ENCODE measurements at regions not wholly inside any gene's neighbourhood (a gene's known extent, or its start where the extent isn't known, plus 50 kb on each side); places are given as distances from the start of the nearest gene placed in this dataset.
A peak's percentile ranks its signal among the peaks of the same experiment; 100 is the strongest.
"Not testable (repeated sequence)": the region's sequence is repeated elsewhere in the genome, so short reads cannot be mapped to it uniquely, and the experiment has no call there.

DNA sequence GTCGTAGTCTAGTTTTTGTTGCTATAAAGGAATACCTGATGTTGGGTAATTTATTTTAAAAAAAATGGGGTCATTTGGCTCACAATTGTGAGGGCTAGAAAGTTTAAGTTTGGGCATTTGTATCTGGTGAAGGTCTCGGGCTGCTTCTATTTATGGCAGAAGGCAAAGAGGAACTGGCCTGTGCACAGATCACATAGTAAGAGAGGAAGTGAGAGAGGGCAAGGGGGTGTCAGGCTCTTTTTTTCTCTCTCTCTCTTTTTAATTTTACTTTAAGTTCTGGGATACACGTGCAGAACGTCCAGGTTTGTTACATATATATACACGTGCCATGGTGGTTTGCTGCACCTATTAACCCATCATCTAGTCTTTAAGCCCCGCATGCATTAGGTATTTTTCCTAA lies 453.3 kb downstream of the DIRAS2 start:
- Histone ChIP-seq H3K4me1 (ENCODE audit: insufficient read depth, insufficient read length) (no peaks in the 10 kb centered on the region), H3K9ac (ENCODE audit: insufficient read length, low read depth) (no peak overlapping the region), H3K27me3 (ENCODE audit: insufficient read depth, insufficient read length) (no peaks in the 10 kb centered on the region), H3K4me3 (ENCODE audit: insufficient read length, low read depth) (no peak overlapping the region), H3K36me3 (ENCODE audit: insufficient read depth, insufficient read length, low read length) (no peaks in the 10 kb centered on the region), H3K9me3 (ENCODE audit: insufficient read depth, low read length) (peaks cover 3% of the 10 kb centered on the region; the same call in 1 of the 2 replicates)
- DNase-seq (ENCODE audit: low read depth, low spot score) = no peak
- TF ChIP-seq ZNF274 (IDR thresholded peaks at IDR 0.05; ENCODE audit: low read depth, low read length) (no peak), SUZ12 (IDR thresholded peaks at IDR 0.05; ENCODE audit: extremely low read depth, insufficient read depth, insufficient read length) (no peak), YY1 (IDR thresholded peaks at IDR 0.05; ENCODE audit: insufficient read depth, insufficient read length) (no peak)

DNA sequence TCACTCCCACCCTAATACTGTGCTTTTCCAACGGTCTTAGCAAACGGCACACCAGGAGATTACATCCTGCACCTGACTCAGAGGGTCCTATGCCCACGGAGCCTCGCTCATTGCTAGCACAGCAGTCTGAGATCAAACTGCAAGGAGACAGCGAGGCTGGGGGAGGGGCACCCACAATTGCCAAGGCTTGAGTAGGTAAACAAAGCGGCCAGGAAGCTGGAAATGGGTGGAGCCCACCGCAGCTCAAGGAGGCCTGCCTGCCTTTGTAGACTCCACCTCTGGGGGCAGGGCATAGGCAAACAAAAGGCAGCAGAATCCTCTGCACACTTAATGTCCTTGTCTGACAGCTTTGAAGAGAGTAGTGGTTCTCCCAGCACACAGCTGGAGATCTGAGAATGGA lies 450.2 kb downstream of the DIRAS2 start:
- not testable (repeated sequence) for H3K4me1 ChIP-seq (ENCODE audit: insufficient read depth, insufficient read length); H3K9ac ChIP-seq (ENCODE audit: insufficient read length, low read depth); H3K4me3 ChIP-seq (ENCODE audit: insufficient read length, low read depth); H3K9me3 ChIP-seq (ENCODE audit: insufficient read depth, low read length); H3K36me3 ChIP-seq (ENCODE audit: insufficient read depth, insufficient read length, low read length); H3K27me3 ChIP-seq (ENCODE audit: insufficient read depth, insufficient read length)
- peak; percentile 33 for DNase-seq (ENCODE audit: low read depth, low spot score)

GRCh38 chr9:90198956-90199355 lies 443.7 kb downstream of the DIRAS2 start:
- H3K27me3 ChIP-seq (ENCODE audit: insufficient read depth, insufficient read length) = no peaks in the 10 kb centered on the region

DNA sequence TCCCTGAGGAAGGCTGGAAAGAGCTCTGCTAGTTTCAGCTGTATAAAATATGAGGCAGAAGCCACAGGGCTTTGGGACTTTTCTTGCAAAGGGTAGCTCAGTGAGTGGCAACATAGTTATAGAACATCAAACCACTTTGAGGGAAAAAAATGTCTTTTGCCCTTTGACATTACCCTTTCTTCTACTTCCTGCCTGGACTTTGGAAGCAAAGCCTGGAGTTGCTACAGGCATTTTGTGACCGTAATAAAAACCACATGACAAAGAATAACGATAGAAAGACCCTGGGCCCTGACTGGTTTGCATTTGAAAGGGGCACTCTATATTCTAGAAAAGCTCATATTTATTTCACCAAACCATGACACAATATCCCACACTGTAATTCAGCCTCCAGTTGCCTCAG lies 440.9 kb downstream of the DIRAS2 start:
- Histone ChIP-seq H3K27me3 (ENCODE audit: insufficient read depth, insufficient read length) (no peaks in the 10 kb centered on the region), H3K9ac (ENCODE audit: insufficient read length, low read depth) (no peak overlapping the region), H3K9me3 (ENCODE audit: insufficient read depth, low read length) (no peaks in the 10 kb centered on the region), H3K4me3 (ENCODE audit: insufficient read length, low read depth) (no peak overlapping the region), H3K36me3 (ENCODE audit: insufficient read depth, insufficient read length, low read length) (no peaks in the 10 kb centered on the region), H3K4me1 (ENCODE audit: insufficient read depth, insufficient read length) (no peaks in the 10 kb centered on the region)
- TF ChIP-seq SUZ12 (IDR thresholded peaks at IDR 0.05; ENCODE audit: extremely low read depth, insufficient read depth, insufficient read length) (no peak), YY1 (IDR thresholded peaks at IDR 0.05; ENCODE audit: insufficient read depth, insufficient read length) (no peak), ZNF274 (IDR thresholded peaks at IDR 0.05; ENCODE audit: low read depth, low read length) (no peak)
- no peak for DNase-seq (ENCODE audit: low read depth, low spot score)

More at GRCh38 chr9:90198956-90199355, 443.7 kb downstream of the DIRAS2 start:
- TF ChIP-seq YY1 (IDR thresholded peaks at IDR 0.05; ENCODE audit: insufficient read depth, insufficient read length) = no peak
- no peak for TF ChIP-seq SUZ12 (IDR thresholded peaks at IDR 0.05; ENCODE audit: extremely low read depth, insufficient read depth, insufficient read length)
- no peak for TF ChIP-seq ZNF274 (IDR thresholded peaks at IDR 0.05; ENCODE audit: low read depth, low read length)
- Histone ChIP-seq H3K4me1 (ENCODE audit: insufficient read depth, insufficient read length) (no peaks in the 10 kb centered on the region), H3K36me3 (ENCODE audit: insufficient read depth, insufficient read length, low read length) (no peaks in the 10 kb centered on the region), H3K9ac (ENCODE audit: insufficient read length, low read depth) (no peak overlapping the region), H3K4me3 (ENCODE audit: insufficient read length, low read depth) (no peak overlapping the region), H3K9me3 (ENCODE audit: insufficient read depth, low read length) (no peaks in the 10 kb centered on the region)
- no peak for DNase-seq (ENCODE audit: low read depth, low spot score)

GRCh38 chr9:90204128-90204831 lies 438.3 kb downstream of the DIRAS2 start:
- TF ChIP-seq YY1 (IDR thresholded peaks at IDR 0.05; ENCODE audit: insufficient read depth, insufficient read length) (no peak), SUZ12 (IDR thresholded peaks at IDR 0.05; ENCODE audit: extremely low read depth, insufficient read depth, insufficient read length) (no peak), ZNF274 (IDR thresholded peaks at IDR 0.05; ENCODE audit: low read depth, low read length) (no peak)
- no peaks in the 10 kb centered on the region for H3K27me3 ChIP-seq (ENCODE audit: insufficient read depth, insufficient read length)

GRCh38 chr9:90213045-90213444 lies 429.6 kb downstream of the DIRAS2 start:
- DNase-seq (ENCODE audit: low read depth, low spot score); H3K9me3 ChIP-seq (ENCODE audit: insufficient read depth, low read length); H3K4me3 ChIP-seq (ENCODE audit: insufficient read length, low read depth): not testable (repeated sequence)

More at GRCh38 chr9:90204128-90204831, 438.3 kb downstream of the DIRAS2 start:
- Histone ChIP-seq H3K9ac (ENCODE audit: insufficient read length, low read depth) (no peak overlapping the region), H3K36me3 (ENCODE audit: insufficient read depth, insufficient read length, low read length) (no peaks in the 10 kb centered on the region), H3K4me1 (ENCODE audit: insufficient read depth, insufficient read length) (no peaks in the 10 kb centered on the region), H3K9me3 (ENCODE audit: insufficient read depth, low read length) (no peaks in the 10 kb centered on the region), H3K4me3 (ENCODE audit: insufficient read length, low read depth) (no peak overlapping the region)
- DNase-seq (ENCODE audit: low read depth, low spot score) = no peak

GRCh38 chr9:90219548-90220118 lies 423.0 kb downstream of the DIRAS2 start:
- H3K4me1 ChIP-seq (ENCODE audit: insufficient read depth, insufficient read length) = no peaks in the 10 kb centered on the region
- no peaks in the 10 kb centered on the region for H3K36me3 ChIP-seq (ENCODE audit: insufficient read depth, insufficient read length, low read length)
- H3K27me3 ChIP-seq (ENCODE audit: insufficient read depth, insufficient read length) = no peaks in the 10 kb centered on the region
- no peak for TF ChIP-seq YY1 (IDR thresholded peaks at IDR 0.05; ENCODE audit: insufficient read depth, insufficient read length)
- no peak for TF ChIP-seq SUZ12 (IDR thresholded peaks at IDR 0.05; ENCODE audit: extremely low read depth, insufficient read depth, insufficient read length)
- H3K4me3 ChIP-seq (ENCODE audit: insufficient read length, low read depth) = peak overlapping the region; percentile 13
- H3K9ac ChIP-seq (ENCODE audit: insufficient read length, low read depth) = peak overlapping the region; percentile 17
- peak; percentile 15 for DNase-seq (ENCODE audit: low read depth, low spot score)
- no peaks in the 10 kb centered on the region for H3K9me3 ChIP-seq (ENCODE audit: insufficient read depth, low read length)

More at GRCh38 chr9:90213045-90213444, 429.6 kb downstream of the DIRAS2 start:
- H3K27me3 ChIP-seq (ENCODE audit: insufficient read depth, insufficient read length); H3K4me1 ChIP-seq (ENCODE audit: insufficient read depth, insufficient read length); H3K36me3 ChIP-seq (ENCODE audit: insufficient read depth, insufficient read length, low read length); H3K9ac ChIP-seq (ENCODE audit: insufficient read length, low read depth): not testable (repeated sequence)

DNA sequence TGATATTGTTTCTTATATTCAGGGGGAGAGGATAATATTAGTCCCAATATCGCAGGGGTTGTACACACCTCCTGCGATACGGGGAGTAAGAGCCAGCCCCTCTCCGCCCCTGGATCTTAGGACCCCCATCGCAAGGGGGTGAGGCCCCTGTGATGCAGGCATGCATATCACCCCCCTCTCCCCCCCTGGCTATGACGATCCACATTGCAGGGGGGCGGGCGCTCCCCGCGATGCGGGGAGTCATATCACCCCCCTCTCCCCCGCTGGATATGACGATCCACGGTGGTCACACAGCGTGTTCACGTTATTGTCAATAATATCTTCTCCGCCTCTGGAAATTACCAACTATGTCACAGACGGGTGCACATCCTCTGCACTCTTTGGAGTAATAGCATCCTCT lies 420.7 kb downstream of the DIRAS2 start:
- H3K36me3 ChIP-seq (ENCODE audit: insufficient read depth, insufficient read length, low read length); H3K9ac ChIP-seq (ENCODE audit: insufficient read length, low read depth); H3K4me3 ChIP-seq (ENCODE audit: insufficient read length, low read depth); H3K4me1 ChIP-seq (ENCODE audit: insufficient read depth, insufficient read length); H3K9me3 ChIP-seq (ENCODE audit: insufficient read depth, low read length); H3K27me3 ChIP-seq (ENCODE audit: insufficient read depth, insufficient read length); DNase-seq (ENCODE audit: low read depth, low spot score): not testable (repeated sequence)

GRCh38 chr9:90226839-90227338 lies 415.7 kb downstream of the DIRAS2 start:
- H3K4me1 ChIP-seq (ENCODE audit: insufficient read depth, insufficient read length); H3K4me3 ChIP-seq (ENCODE audit: insufficient read length, low read depth); H3K9me3 ChIP-seq (ENCODE audit: insufficient read depth, low read length); H3K9ac ChIP-seq (ENCODE audit: insufficient read length, low read depth); H3K36me3 ChIP-seq (ENCODE audit: insufficient read depth, insufficient read length, low read length); H3K27me3 ChIP-seq (ENCODE audit: insufficient read depth, insufficient read length): not testable (repeated sequence)
- peak; percentile 16 for DNase-seq (ENCODE audit: low read depth, low spot score)

- H3K27me3 ChIP-seq (ENCODE audit: insufficient read depth, insufficient read length); H3K9me3 ChIP-seq (ENCODE audit: insufficient read depth, low read length); DNase-seq (ENCODE audit: low read depth, low spot score); H3K4me1 ChIP-seq (ENCODE audit: insufficient read depth, insufficient read length); H3K4me3 ChIP-seq (ENCODE audit: insufficient read length, low read depth); H3K36me3 ChIP-seq (ENCODE audit: insufficient read depth, insufficient read length, low read length); H3K9ac ChIP-seq (ENCODE audit: insufficient read length, low read depth): not testable (repeated sequence)
Measured at GRCh38 chr9:90233081-90233480, 409.5 kb downstream of the DIRAS2 start.
